ENCODE measurements at regions not wholly inside any gene's neighbourhood (a gene's known extent, or its start where the extent isn't known, plus 50 kb on each side); places are given as distances from the start of the nearest gene placed in this dataset.

DNA sequence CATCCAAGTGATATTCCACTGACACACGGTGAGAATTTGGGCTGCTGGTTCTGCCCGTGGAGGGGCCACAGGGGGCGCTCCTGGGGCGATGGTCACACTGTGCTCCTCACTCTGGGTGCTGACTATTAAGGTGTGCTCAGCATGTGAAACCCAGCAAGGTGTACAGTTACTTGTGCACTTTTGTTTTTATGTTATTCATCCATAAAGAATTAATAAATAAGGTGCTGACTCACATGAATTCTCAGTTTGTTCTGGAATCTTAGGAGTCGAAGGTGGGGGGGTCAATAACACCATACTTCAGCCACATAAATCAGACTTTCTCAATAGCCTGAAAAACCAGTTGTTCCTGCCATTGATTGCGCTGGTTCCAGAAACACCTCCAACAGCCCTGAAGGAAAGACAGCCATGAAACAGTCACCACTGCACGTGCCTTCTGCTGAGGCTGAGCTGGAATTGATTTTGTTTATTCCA is 53.5 kb upstream of the SPATA12 start:
- peak; percentile 4 for TF ChIP-seq CTCF (IDR thresholded peaks at IDR 0.05; ENCODE audit: borderline replicate concordance, extremely low read depth, insufficient read depth)
- FAIRE-seq = no peak

GRCh38 chr3:57006179-57006657 is 54.2 kb upstream of the SPATA12 start:
- no peak overlapping the region for H3K4me3 ChIP-seq (ENCODE audit: low read length in 3 of 3)
- no peak for TF ChIP-seq CTCF (IDR thresholded peaks at IDR 0.05; ENCODE audit: borderline replicate concordance, extremely low read depth, insufficient read depth)
- peak overlapping the region; percentile 64 to 90 for H3K27ac ChIP-seq (ENCODE audit: low read depth in 2 of 2, low read length in 2 of 2)
- intact Hi-C loops (cut with DNase I) = no loop called here
- no peaks in the 10 kb centered on the region for H3K36me3 ChIP-seq (ENCODE audit: control insufficient read depth in 2 of 3, insufficient read depth in 3 of 3, low read length in 3 of 3)
- no peak for FAIRE-seq
- peak in 3 of 5 donors; percentile 54 to 65 (median 58) for DNase-seq
- peak overlapping the region in 2 of 3 donors; percentile 31 to 56 for H3K9ac ChIP-seq (ENCODE audit: low read length in 3 of 3)
- H3K4me1 ChIP-seq (ENCODE audit: control insufficient read depth in 2 of 3, insufficient read depth in 2 of 3, low read depth in 1 of 3, low read length in 3 of 3) = peaks cover 2 to 19% (median 16%) of the 10 kb centered on the region in 3 donors
- H3K9me3 ChIP-seq (ENCODE audit: control insufficient read depth in 2 of 3, insufficient read depth in 1 of 3, low read length in 3 of 3) = no peaks in the 10 kb centered on the region
- no peaks in the 10 kb centered on the region for H3K27me3 ChIP-seq (ENCODE audit: control insufficient read depth, insufficient read depth, low read length)

More for the DNA sequence above, 53.5 kb upstream of the SPATA12 start:
- Histone ChIP-seq H3K4me1 (ENCODE audit: control insufficient read depth in 2 of 3, insufficient read depth in 2 of 3, low read depth in 1 of 3, low read length in 3 of 3) (peaks cover 2 to 23% (median 16%) of the 10 kb centered on the region in 3 donors), H3K4me3 (ENCODE audit: low read length in 3 of 3) (no peak overlapping the region), H3K9ac (ENCODE audit: low read length in 3 of 3) (peak overlapping the region in 1 of 3 donors; percentile 56), H3K27ac (ENCODE audit: low read depth in 2 of 2, low read length in 2 of 2) (peak overlapping the region; percentile 82 to 90), H3K36me3 (ENCODE audit: control insufficient read depth in 2 of 3, insufficient read depth in 3 of 3, low read length in 3 of 3) (no peaks in the 10 kb centered on the region), H3K9me3 (ENCODE audit: control insufficient read depth in 2 of 3, insufficient read depth in 1 of 3, low read length in 3 of 3) (no peaks in the 10 kb centered on the region), H3K27me3 (ENCODE audit: control insufficient read depth, insufficient read depth, low read length) (no peaks in the 10 kb centered on the region)
- intact Hi-C loops (cut with DNase I) = no loop called here
- DNase-seq = peak in 2 of 5 donors; percentile 60 to 67

GRCh38 chr3:57004229-57004628 is 56.2 kb upstream of the SPATA12 start:
- no peak overlapping the region for H3K27ac ChIP-seq (ENCODE audit: low read depth in 2 of 2, low read length in 2 of 2)
- H3K36me3 ChIP-seq (ENCODE audit: control insufficient read depth in 2 of 3, insufficient read depth in 3 of 3, low read length in 3 of 3) = no peaks in the 10 kb centered on the region
- no peak overlapping the region for H3K4me3 ChIP-seq (ENCODE audit: low read length in 3 of 3)
- H3K27me3 ChIP-seq (ENCODE audit: control insufficient read depth, insufficient read depth, low read length) = no peaks in the 10 kb centered on the region
- FAIRE-seq = no peak
- peaks cover 2 to 19% (median 16%) of the 10 kb centered on the region in 3 donors for H3K4me1 ChIP-seq (ENCODE audit: control insufficient read depth in 2 of 3, insufficient read depth in 2 of 3, low read depth in 1 of 3, low read length in 3 of 3)
- no peak overlapping the region for H3K9ac ChIP-seq (ENCODE audit: low read length in 3 of 3)
- H3K9me3 ChIP-seq (ENCODE audit: control insufficient read depth in 2 of 3, insufficient read depth in 1 of 3, low read length in 3 of 3) = no peaks in the 10 kb centered on the region
- DNase-seq = no peak
- intact Hi-C loops (cut with DNase I) = no loop called here
- TF ChIP-seq CTCF (IDR thresholded peaks at IDR 0.05; ENCODE audit: borderline replicate concordance, extremely low read depth, insufficient read depth) = no peak

GRCh38 chr3:57003676-57004075 is 56.8 kb upstream of the SPATA12 start:
- Histone ChIP-seq H3K27ac (ENCODE audit: low read depth in 2 of 2, low read length in 2 of 2) (no peak overlapping the region), H3K9me3 (ENCODE audit: control insufficient read depth in 2 of 3, insufficient read depth in 1 of 3, low read length in 3 of 3) (no peaks in the 10 kb centered on the region), H3K4me3 (ENCODE audit: low read length in 3 of 3) (no peak overlapping the region), H3K4me1 (ENCODE audit: control insufficient read depth in 2 of 3, insufficient read depth in 2 of 3, low read depth in 1 of 3, low read length in 3 of 3) (peaks cover 2 to 21% (median 16%) of the 10 kb centered on the region in 3 donors), H3K36me3 (ENCODE audit: control insufficient read depth in 2 of 3, insufficient read depth in 3 of 3, low read length in 3 of 3) (no peaks in the 10 kb centered on the region), H3K9ac (ENCODE audit: low read length in 3 of 3) (no peak overlapping the region), H3K27me3 (ENCODE audit: control insufficient read depth, insufficient read depth, low read length) (no peaks in the 10 kb centered on the region)
- DNase-seq = no peak
- FAIRE-seq = no peak
- intact Hi-C loops (cut with DNase I) = no loop called here
- TF ChIP-seq CTCF (IDR thresholded peaks at IDR 0.05; ENCODE audit: borderline replicate concordance, extremely low read depth, insufficient read depth) = no peak

All from kidney (tissue), 13 donors.